Testis (tissue), 2 donors: ENCODE measurements at regions not wholly inside any gene's neighbourhood (a gene's known extent, or its start where the extent isn't known, plus 50 kb on each side); places are given as distances from the start of the nearest gene placed in this dataset.

Source experiments
- POLR2A ChIP-seq: fragments of 450-650 bp; IDR thresholded peaks from one replicate; pipeline ENCODE4 v1.6.1; 2017; ENCODE audit warnings: antibody characterized with exemption, mild to moderate bottlenecking, moderate library complexity
- TF ChIP-seq, protein P1 (sequence below), 3 experiments: fragments of 450-650 bp in 2 of 3; fragments of 200-600 bp in 1 of 3; sonication (generic) in 1 of 3; IDR thresholded peaks; one replicate each; pipeline ENCODE4 v1.5.1; 2016 to 2019; ENCODE audit warnings: antibody characterized with exemption in 3 of 3, mild to moderate bottlenecking in 2 of 3, moderate library complexity in 1 of 3

GRCh38 chr20:58084966-58085365, 143.5 kb downstream of the ANKRD60 start:
- no peak for TF ChIP-seq POLR2A
- TF ChIP-seq, protein P1, sequence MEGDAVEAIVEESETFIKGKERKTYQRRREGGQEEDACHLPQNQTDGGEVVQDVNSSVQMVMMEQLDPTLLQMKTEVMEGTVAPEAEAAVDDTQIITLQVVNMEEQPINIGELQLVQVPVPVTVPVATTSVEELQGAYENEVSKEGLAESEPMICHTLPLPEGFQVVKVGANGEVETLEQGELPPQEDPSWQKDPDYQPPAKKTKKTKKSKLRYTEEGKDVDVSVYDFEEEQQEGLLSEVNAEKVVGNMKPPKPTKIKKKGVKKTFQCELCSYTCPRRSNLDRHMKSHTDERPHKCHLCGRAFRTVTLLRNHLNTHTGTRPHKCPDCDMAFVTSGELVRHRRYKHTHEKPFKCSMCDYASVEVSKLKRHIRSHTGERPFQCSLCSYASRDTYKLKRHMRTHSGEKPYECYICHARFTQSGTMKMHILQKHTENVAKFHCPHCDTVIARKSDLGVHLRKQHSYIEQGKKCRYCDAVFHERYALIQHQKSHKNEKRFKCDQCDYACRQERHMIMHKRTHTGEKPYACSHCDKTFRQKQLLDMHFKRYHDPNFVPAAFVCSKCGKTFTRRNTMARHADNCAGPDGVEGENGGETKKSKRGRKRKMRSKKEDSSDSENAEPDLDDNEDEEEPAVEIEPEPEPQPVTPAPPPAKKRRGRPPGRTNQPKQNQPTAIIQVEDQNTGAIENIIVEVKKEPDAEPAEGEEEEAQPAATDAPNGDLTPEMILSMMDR (IDR thresholded peaks at IDR 0.05): no peak
